Naive thymus-derived CD8-positive, alpha-beta T cell (primary cell): ENCODE measurements at regions not wholly inside any gene's neighbourhood (a gene's known extent, or its start where the extent isn't known, plus 50 kb on each side); places are given as distances from the start of the nearest gene placed in this dataset.

Experiments
- ATAC-seq, 2 donors: fragments of 150-1000 bp; cut with Tn5 transposase in 1 of 2; sonication (Bioruptor Pico), chemical (Tn5 transposase) in 1 of 2; 1 replicate in 1 of 2; 2 replicates in 1 of 2; pipeline ENCODE4 v1.10.0; 2021; ENCODE audit warnings: mild to moderate bottlenecking in 2 of 2, moderate library complexity in 2 of 2
- POLR2A ChIA-PET: fragments of 350-600 bp; sonication (Branson Sonifier 250); formaldehyde crosslinking; loops from one replicate; lab custom pipeline; 2021; ENCODE audit warnings: antibody characterized with exemption; lab: Charles Lee
- DNase-seq, 10 donors: peaks; one replicate each; pipeline versions ENCODE4 v3.0.0 to v3.0.0-alpha.2; 2020 to 2022
- H3K27ac Mint-ChIP-seq, 10 donors: one replicate each; pipeline ENCODE4 v1.8.0; 2020 to 2022; ENCODE audit warnings: mild to moderate bottlenecking in 10 of 10, mixed read lengths in 10 of 10, moderate library complexity in 4 of 10, inconsistent platforms in 1 of 10
- H3K27me3 Mint-ChIP-seq, 5 donors: one replicate each; pipeline ENCODE4 v1.8.0; 2021 to 2022; ENCODE audit warnings: mixed read lengths in 5 of 5
- H3K36me3 Mint-ChIP-seq, 3 donors: one replicate each; pipeline ENCODE4 v1.8.0; 2020 to 2022; ENCODE audit warnings: mixed read lengths in 3 of 3, mild to moderate bottlenecking in 2 of 3, inconsistent platforms in 1 of 3
- H3K4me1 Mint-ChIP-seq, 4 donors: one replicate each; pipeline ENCODE4 v1.8.0; 2021 to 2022; ENCODE audit warnings: mixed read lengths in 4 of 4
- H3K4me3 Mint-ChIP-seq, 10 donors: one replicate each; pipeline ENCODE4 v1.8.0; 2020 to 2022; ENCODE audit warnings: mild to moderate bottlenecking in 10 of 10, mixed read lengths in 10 of 10, moderate library complexity in 6 of 10, inconsistent platforms in 1 of 10
- H3K9me3 Mint-ChIP-seq, 9 donors: one replicate each; pipeline ENCODE4 v1.8.0; 2020 to 2022; ENCODE audit warnings: mixed read lengths in 9 of 9, mild to moderate bottlenecking in 3 of 9, inconsistent platforms in 1 of 9, moderate library complexity in 1 of 9

DNA sequence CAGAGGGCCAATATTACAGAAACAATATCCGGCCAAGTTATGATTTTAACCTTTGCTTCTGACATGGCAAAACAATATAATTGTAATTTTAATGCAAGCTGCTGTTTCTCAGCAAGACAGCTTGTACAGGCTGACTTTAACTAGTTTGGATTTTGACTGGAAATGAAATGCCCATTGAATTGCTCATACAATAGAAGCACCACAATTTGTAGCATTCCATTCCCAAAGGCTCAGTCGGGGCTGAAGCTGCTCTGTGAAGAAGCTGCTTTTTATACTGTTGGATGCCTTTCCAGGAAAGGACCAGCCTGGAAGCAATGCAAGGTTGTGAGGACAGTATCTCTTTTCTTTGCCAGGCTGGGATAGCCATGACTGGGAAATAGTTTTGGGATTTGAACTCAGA lies 677.0 kb upstream of the FANCL start:
- Mint-ChIP-seq H3K4me3 (no peak overlapping the region), H3K36me3 (no peaks in the 10 kb centered on the region), H3K27ac (no peak overlapping the region), H3K9me3 (peaks cover 0 to 2% (median 0%) of the 10 kb centered on the region in 9 donors), H3K4me1 (peaks cover 0 to 1% (median 0%) of the 10 kb centered on the region in 4 donors), H3K27me3 (peaks cover 0 to 7% (median 4%) of the 10 kb centered on the region in 5 donors)
- DNase-seq = no peak
- ATAC-seq = no peak
- POLR2A ChIA-PET = no interaction called here

DNA sequence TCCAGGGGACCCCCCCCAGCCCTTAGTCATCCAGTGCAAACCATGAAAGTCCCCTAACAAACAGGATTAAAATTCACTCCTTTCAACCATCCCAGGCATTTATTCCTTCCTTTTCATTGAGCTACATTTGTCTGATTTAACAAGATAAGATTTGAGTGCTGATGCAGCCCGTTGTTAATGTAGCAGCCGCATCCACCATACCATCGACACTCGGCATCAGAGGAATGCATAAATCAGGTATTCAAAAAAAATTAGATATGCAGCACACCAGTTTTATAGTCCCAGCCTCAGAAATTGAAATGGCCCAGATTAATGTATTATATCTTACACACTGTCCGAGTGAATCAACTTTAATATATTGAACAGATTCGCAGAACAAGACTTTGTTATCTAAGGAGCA lies 676.5 kb upstream of the FANCL start:
- ATAC-seq (no peak), DNase-seq (no peak)
- POLR2A ChIA-PET = no interaction called here
- Mint-ChIP-seq H3K36me3 (no peaks in the 10 kb centered on the region), H3K27me3 (peaks cover 0 to 4% (median 2%) of the 10 kb centered on the region in 5 donors), H3K27ac (no peak overlapping the region), H3K9me3 (peaks cover 0 to 2% (median 0%) of the 10 kb centered on the region in 9 donors), H3K4me1 (peaks cover 0 to 1% (median 0%) of the 10 kb centered on the region in 4 donors), H3K4me3 (no peak overlapping the region)

DNA sequence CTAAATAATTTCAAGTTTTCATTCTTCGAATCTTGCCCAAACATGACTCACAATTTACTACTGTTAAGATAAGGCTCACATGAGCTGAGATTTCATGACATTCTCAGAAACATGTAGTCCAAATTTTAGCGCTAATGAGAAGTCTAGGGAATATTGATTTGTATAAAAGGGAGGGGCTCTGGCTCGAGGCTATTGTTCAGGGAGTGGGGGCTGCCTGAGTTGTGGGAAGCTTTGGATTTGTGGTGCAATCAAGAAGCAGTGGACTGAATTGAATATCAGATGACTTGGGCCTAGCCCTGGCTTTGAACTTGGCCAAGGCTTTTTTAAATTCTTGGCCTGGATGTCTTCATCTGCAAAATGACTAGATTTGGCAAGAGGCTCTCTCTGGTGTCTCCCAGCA lies 674.9 kb upstream of the FANCL start:
- H3K4me1 Mint-ChIP-seq = peaks cover 0 to 1% (median 0%) of the 10 kb centered on the region in 4 donors
- DNase-seq (no peak), ATAC-seq (no peak)
- H3K36me3 Mint-ChIP-seq = no peaks in the 10 kb centered on the region
- POLR2A ChIA-PET = no interaction called here
- no peak overlapping the region for H3K27ac Mint-ChIP-seq
- peaks cover 0 to 2% (median 0%) of the 10 kb centered on the region in 5 donors for H3K27me3 Mint-ChIP-seq
- no peak overlapping the region for H3K4me3 Mint-ChIP-seq
- peaks cover 0 to 2% (median 0%) of the 10 kb centered on the region in 9 donors for H3K9me3 Mint-ChIP-seq

DNA sequence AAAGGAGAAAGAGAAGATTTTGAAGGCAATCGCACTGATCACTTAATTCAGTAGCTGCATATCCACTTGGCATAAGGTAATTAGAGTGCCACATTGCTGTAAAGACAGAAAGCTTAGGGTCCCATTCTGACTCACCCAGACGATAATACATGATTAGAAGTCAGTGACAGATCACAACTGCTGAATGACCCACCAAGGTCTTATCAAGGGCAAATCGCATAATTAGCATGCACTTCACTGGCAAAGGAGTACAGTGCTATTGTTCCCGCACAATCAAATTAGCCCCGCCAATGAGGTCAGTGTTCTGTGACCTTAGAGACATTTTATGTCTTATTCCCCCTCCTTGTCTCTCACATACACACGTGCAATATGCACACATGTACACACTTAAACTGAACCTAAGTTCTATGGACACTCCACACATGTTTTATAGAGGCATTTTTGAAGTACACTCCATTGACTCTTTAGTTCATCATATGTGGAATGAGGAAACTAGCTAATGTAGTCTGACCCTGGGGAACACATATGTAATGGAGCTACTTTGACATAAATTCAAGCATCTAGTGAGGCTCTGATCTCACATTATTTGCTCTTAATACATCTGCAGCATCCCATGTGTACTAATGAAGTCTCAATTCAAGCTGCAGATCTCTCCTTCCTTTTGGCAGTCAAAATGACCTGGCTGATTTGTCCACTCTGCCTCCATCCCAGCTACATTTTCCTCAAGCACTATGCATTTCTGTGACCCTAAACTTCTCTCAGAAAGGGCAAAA lies 673.8 kb upstream of the FANCL start:
- H3K27ac Mint-ChIP-seq = no peak overlapping the region
- H3K4me3 Mint-ChIP-seq = no peak overlapping the region
- H3K27me3 Mint-ChIP-seq = peaks cover 0 to 1% (median 0%) of the 10 kb centered on the region in 5 donors
- H3K9me3 Mint-ChIP-seq = peaks cover 0 to 2% (median 0%) of the 10 kb centered on the region in 9 donors
- H3K4me1 Mint-ChIP-seq = peaks cover 0 to 1% (median 0%) of the 10 kb centered on the region in 4 donors
- no peak for ATAC-seq
- DNase-seq = no peak
- POLR2A ChIA-PET = no interaction called here
- H3K36me3 Mint-ChIP-seq = no peaks in the 10 kb centered on the region

DNA sequence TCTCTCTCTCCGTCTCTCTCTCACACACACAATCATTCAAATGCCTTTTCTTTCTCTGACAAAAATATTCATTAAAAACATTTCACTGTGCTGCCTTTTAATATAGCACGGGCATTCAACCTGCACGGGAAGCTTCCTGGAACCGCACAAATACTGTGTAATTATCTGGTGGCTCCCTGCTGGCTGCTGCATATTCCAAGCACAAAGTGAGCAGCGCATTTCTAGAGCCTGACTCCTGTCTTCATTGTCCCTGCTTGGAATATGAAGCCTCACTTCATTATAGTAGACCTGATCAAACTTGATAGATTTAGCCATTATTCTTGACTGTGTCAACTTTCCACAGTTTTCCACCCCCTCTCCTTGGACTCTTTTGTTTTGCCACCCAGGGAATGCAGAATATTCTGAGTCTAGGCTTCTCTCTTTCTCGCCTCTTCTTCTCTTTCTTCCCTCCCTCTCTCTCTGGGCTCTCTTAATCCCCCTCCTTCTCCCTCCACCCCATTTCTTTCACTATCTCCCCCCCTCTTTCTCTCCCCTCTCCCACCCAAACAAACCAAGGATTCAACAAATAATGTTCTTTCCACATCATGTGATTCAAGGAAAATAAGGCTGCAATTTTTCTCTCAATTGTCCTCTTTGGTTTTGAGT lies 672.1 kb upstream of the FANCL start:
- no peaks in the 10 kb centered on the region for H3K36me3 Mint-ChIP-seq
- ATAC-seq = no peak
- no peaks in the 10 kb centered on the region for H3K9me3 Mint-ChIP-seq
- POLR2A ChIA-PET = no interaction called here
- H3K4me3 Mint-ChIP-seq = no peak overlapping the region
- no peak overlapping the region for H3K27ac Mint-ChIP-seq
- H3K27me3 Mint-ChIP-seq = no peaks in the 10 kb centered on the region
- H3K4me1 Mint-ChIP-seq = no peaks in the 10 kb centered on the region
- DNase-seq = no peak

DNA sequence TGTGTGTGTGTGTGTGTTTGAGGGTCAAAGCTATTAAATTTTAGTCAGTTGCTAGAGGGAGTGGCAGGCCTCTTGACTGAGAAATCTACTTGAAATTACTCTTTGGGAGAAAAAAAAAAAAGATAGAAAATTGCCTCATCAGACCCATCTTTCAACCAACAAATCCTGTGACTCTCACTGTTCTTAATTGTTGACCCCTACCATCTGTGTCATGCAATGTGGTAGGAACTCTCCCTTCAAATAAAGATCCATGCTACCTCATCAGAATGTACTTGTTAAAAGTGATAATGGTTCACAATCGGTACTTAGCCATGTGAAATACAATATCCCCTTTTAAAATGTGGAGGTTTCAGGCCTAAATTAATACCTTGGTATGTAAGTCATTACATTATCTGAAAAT lies 670.8 kb upstream of the FANCL start:
- Mint-ChIP-seq H3K4me3 (no peak overlapping the region), H3K27ac (no peak overlapping the region), H3K4me1 (no peaks in the 10 kb centered on the region), H3K36me3 (no peaks in the 10 kb centered on the region), H3K9me3 (no peaks in the 10 kb centered on the region), H3K27me3 (no peaks in the 10 kb centered on the region)
- POLR2A ChIA-PET = no interaction called here
- ATAC-seq (no peak), DNase-seq (no peak)

DNA sequence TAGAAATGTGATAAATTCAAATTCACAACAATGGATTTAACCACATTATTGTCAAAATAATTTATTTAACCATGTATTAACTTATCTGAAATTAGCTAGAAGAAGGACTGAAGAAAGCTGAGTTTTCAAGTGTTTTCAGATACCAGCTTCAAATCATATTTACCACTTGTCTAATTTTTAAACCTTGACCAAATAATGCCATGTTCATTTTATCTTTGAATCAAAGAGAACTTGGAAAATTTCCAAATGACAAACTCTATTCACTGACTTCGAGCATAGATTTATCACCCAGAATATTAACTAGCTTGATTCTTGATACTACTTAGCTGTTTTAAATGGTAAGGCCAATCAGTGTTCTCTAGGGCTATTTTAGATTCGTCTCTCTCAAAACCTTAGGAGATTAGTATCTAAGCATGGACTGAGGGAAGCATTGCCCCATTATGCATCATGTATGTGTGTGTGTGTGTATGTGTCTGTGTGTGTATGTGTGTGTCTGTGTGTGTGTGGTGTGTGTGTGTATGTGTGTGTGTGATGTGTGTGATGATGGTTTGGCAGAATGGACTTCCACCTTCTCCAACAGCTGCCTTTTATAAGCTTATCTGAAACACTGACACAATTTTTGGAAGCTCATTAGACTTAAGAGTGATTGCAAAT lies 667.5 kb upstream of the FANCL start:
- Mint-ChIP-seq H3K9me3 (peaks cover 0 to 2% (median 0%) of the 10 kb centered on the region in 9 donors), H3K36me3 (no peaks in the 10 kb centered on the region), H3K27ac (no peak overlapping the region), H3K4me1 (no peaks in the 10 kb centered on the region), H3K27me3 (no peaks in the 10 kb centered on the region), H3K4me3 (no peak overlapping the region)
- POLR2A ChIA-PET = no interaction called here
- no peak for ATAC-seq
- no peak for DNase-seq

DNA sequence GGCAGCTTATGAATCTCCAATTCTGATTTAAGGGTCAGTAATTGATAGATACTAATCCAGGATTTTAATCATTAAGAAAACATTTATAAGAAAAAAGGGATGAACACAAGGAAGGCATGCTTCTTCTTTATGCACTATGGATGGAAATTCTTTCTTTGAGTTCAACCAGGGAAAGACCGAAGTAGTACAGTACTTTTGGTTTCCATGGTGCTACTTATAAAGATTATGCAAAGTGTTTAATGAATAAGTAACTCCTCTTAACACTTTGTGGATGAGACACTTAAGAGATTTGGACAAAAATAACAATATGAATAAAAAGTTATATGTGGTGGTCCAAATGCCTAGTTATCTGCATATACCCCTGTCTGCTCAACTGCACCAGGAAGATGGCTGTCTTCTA lies 666.5 kb upstream of the FANCL start:
- H3K27me3 Mint-ChIP-seq = no peaks in the 10 kb centered on the region
- H3K4me1 Mint-ChIP-seq = no peaks in the 10 kb centered on the region
- no peak overlapping the region for H3K27ac Mint-ChIP-seq
- DNase-seq = no peak
- ATAC-seq = no peak
- no peaks in the 10 kb centered on the region for H3K36me3 Mint-ChIP-seq
- POLR2A ChIA-PET = no interaction called here
- peaks cover 0 to 2% (median 0%) of the 10 kb centered on the region in 9 donors for H3K9me3 Mint-ChIP-seq
- H3K4me3 Mint-ChIP-seq = no peak overlapping the region

DNA sequence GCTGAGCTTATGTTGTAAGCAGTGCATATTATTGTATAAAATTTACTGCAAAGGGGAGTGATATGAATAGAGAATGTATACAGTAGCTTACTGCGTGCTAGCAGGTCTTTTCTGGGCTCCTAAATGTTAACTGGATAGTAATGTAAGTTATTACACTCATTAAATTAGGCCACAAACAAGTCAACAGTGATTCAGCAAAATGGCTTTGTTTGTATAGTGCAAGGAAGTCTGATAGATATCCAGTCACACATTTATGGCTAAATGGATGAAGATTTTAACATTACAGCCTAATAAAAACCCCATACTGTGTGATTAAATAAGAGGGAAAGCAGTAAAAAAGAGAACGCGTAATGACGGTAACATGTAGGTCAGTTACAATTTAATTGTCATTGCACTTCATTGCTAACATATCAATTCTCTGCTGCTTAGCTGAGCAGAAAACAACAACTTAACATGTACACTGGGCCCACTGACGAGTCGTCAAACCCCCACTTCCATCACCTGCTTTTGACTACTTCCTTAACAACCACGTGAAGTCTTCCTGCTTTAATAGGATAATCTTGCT lies 665.0 kb upstream of the FANCL start:
- POLR2A ChIA-PET = no interaction called here
- Mint-ChIP-seq H3K27me3 (peaks cover 0 to 2% (median 0%) of the 10 kb centered on the region in 5 donors), H3K36me3 (no peaks in the 10 kb centered on the region), H3K4me3 (no peak overlapping the region), H3K4me1 (no peaks in the 10 kb centered on the region), H3K27ac (no peak overlapping the region), H3K9me3 (peaks cover 0 to 2% (median 0%) of the 10 kb centered on the region in 9 donors)
- ATAC-seq (no peak), DNase-seq (no peak)

DNA sequence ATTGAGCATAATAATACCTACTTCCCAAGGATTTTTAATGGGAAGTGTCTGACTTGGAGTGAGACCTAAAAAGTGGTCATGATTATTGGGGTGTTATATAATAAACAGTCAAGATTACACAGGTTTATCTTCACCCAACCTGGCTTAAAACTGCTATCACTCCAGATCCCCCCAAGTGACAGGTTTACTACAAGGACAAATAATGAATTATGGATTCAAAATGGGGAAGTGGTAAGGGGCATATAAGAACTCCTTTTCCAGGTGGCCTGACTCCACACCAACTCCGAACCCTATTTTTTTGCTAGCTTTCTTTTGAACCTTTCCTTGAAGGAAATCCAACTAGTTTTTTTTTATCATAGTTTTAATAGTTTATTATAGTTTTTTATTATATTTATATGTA lies 663.0 kb upstream of the FANCL start:
- H3K36me3 Mint-ChIP-seq = no peaks in the 10 kb centered on the region
- ATAC-seq = no peak
- H3K4me1 Mint-ChIP-seq = no peaks in the 10 kb centered on the region
- no peak overlapping the region for H3K27ac Mint-ChIP-seq
- H3K27me3 Mint-ChIP-seq = peaks cover 5 to 23% (median 7%) of the 10 kb centered on the region in 5 donors
- POLR2A ChIA-PET = no interaction called here
- H3K4me3 Mint-ChIP-seq = no peak overlapping the region
- H3K9me3 Mint-ChIP-seq = peaks cover 0 to 2% (median 0%) of the 10 kb centered on the region in 9 donors
- DNase-seq = no peak

DNA sequence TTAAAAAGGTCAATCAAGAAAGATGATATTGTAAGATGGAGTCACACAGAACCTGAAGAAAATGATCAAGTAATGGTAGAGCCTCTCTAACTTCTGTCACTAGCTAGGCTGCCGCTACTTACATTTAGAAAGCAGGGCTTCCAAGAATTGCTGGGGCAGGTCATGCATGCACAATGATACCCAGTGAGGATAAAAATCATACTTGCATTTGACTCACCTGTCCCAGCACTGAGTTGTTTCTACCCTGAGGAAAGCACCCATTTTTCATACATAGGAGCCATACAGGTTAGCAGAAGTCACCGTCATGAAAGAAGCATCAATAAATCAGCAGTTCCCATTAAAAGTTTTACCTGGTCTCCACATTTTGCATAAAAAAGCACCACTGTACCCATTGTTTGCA lies 662.3 kb upstream of the FANCL start:
- Mint-ChIP-seq H3K4me3 (no peak overlapping the region), H3K4me1 (no peaks in the 10 kb centered on the region), H3K36me3 (no peaks in the 10 kb centered on the region), H3K27me3 (peaks cover 5 to 25% (median 8%) of the 10 kb centered on the region in 5 donors), H3K9me3 (peaks cover 0 to 2% (median 0%) of the 10 kb centered on the region in 9 donors), H3K27ac (no peak overlapping the region)
- DNase-seq (no peak), ATAC-seq (no peak)
- POLR2A ChIA-PET = no interaction called here

DNA sequence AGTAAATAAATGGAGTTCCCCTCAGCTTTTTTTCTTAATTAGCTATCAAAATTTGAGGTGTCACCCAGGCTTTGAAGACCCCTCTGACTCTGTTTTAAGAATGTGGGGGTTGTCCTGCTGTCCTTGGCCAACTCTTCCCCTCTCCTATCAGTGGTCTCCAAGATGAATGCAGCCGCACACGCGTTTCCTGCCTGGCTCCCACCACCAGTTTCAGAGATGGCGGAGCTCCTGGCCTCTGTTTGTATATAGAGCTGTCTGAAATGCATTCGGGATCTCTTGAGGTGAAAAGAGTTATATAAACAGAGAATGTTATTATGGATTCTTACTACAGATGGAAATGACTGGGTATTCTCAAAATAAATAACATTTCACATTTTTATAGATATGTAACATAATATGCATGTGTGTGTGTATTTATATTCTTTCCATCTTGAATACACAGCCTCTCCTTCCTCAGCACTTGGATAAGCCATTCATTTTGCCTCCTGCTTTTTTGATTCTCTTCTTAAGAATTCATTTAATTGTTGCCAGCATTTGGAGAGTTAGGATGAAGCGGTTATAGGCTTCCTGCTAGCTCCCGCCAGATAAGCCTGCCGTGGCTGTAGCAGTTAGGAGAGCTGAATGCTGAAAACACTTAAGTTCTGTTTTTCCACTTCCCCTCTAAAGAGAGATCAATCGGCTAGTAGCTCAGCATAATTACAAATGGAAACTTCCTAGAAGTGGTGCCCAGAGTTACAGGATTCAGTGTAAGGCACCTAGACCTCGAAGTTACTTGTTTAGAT lies 659.3 kb upstream of the FANCL start:
- Mint-ChIP-seq H3K4me1 (no peaks in the 10 kb centered on the region), H3K36me3 (no peaks in the 10 kb centered on the region), H3K9me3 (peaks cover 0 to 2% (median 0%) of the 10 kb centered on the region in 9 donors), H3K27ac (no peak overlapping the region), H3K27me3 (peaks cover 8 to 39% (median 10%) of the 10 kb centered on the region in 5 donors), H3K4me3 (no peak overlapping the region)
- ATAC-seq (no peak), DNase-seq (no peak)
- POLR2A ChIA-PET = no interaction called here
